Large intestine (tissue), 3 donors: ENCODE measurements at regions not wholly inside any gene's neighbourhood (a gene's known extent, or its start where the extent isn't known, plus 50 kb on each side); places are given as distances from the start of the nearest gene placed in this dataset.

Experiments
- DNase-seq, 2 donors: peaks; one replicate each; pipeline versions ENCODE4 v3.0.0 to v3.0.0-alpha.2; 2013
- H3K27ac ChIP-seq: one replicate; pipeline ENCODE4 v1.5.1; 2013; ENCODE audit warnings: low read length
- H3K27me3 ChIP-seq: 2 replicates; pipeline ENCODE4 v1.6.1; 2013; ENCODE audit warnings: low read length; ENCODE audit not compliant: control insufficient read depth, insufficient read depth
- H3K36me3 ChIP-seq: 2 replicates; pipeline ENCODE4 v1.6.1; 2013; ENCODE audit warnings: low read length; ENCODE audit not compliant: control insufficient read depth, insufficient read depth
- H3K4me1 ChIP-seq: one replicate; pipeline ENCODE4 v1.6.1; 2013; ENCODE audit warnings: low read length; ENCODE audit not compliant: control insufficient read depth, insufficient read depth
- H3K4me3 ChIP-seq: one replicate; pipeline ENCODE4 v1.5.1; 2013; ENCODE audit warnings: low read length
- H3K9me3 ChIP-seq: one replicate; pipeline ENCODE4 v1.6.1; 2013; ENCODE audit warnings: mild to moderate bottlenecking, low read depth, low read length, moderate library complexity; ENCODE audit not compliant: control insufficient read depth
- WGBS: methylation state at CpG from one replicate; pipeline ENCODE4 v1.1.5; 2013; ENCODE audit warnings: low lambda C conversion rate; ENCODE audit not compliant: insufficient coverage; 5-methylcytosine and 5-hydroxymethylcytosine counted together

- Histone ChIP-seq H3K36me3 (no peaks in the 10 kb centered on the region), H3K27ac (no peak overlapping the region), H3K27me3 (no peaks in the 10 kb centered on the region), H3K4me1 (no peaks in the 10 kb centered on the region), H3K9me3 (no peaks in the 10 kb centered on the region), H3K4me3 (no peak overlapping the region)
- DNase-seq = no peak
- WGBS = no CpG with 5 or more reads among the region's 4 CpGs
Observed at GRCh38 chr2:19073522-19073921, 284.9 kb downstream of the OSR1 start.

GRCh38 chr2:19072161-19072560 lies 286.3 kb downstream of the OSR1 start:
- DNase-seq = no peak
- H3K4me3 ChIP-seq = no peak overlapping the region
- H3K36me3 ChIP-seq = no peaks in the 10 kb centered on the region
- no peaks in the 10 kb centered on the region for H3K27me3 ChIP-seq
- no peak overlapping the region for H3K27ac ChIP-seq
- no peaks in the 10 kb centered on the region for H3K4me1 ChIP-seq
- H3K9me3 ChIP-seq = no peaks in the 10 kb centered on the region
- no CpG with 5 or more reads among the region's 2 CpGs for WGBS

- Histone ChIP-seq H3K4me3 (no peak overlapping the region), H3K4me1 (no peaks in the 10 kb centered on the region), H3K9me3 (no peaks in the 10 kb centered on the region), H3K36me3 (no peaks in the 10 kb centered on the region), H3K27ac (no peak overlapping the region), H3K27me3 (no peaks in the 10 kb centered on the region)
- no peak for DNase-seq
- no CpG with 5 or more reads among the region's 4 CpGs for WGBS
Observed at GRCh38 chr2:19070886-19071285, 287.5 kb downstream of the OSR1 start.

- no CpG with 5 or more reads among the region's 2 CpGs for WGBS
- no peaks in the 10 kb centered on the region for H3K36me3 ChIP-seq
- no peaks in the 10 kb centered on the region for H3K27me3 ChIP-seq
- H3K4me1 ChIP-seq = no peaks in the 10 kb centered on the region
- no peak overlapping the region for H3K27ac ChIP-seq
- DNase-seq = no peak
- no peak overlapping the region for H3K4me3 ChIP-seq
- no peaks in the 10 kb centered on the region for H3K9me3 ChIP-seq
Observed at GRCh38 chr2:19068206-19068605, 290.2 kb downstream of the OSR1 start.

- H3K36me3 ChIP-seq = no peaks in the 10 kb centered on the region
- DNase-seq = no peak
- no peaks in the 10 kb centered on the region for H3K4me1 ChIP-seq
- whole genome bisulfite sequencing = no CpG with 5 or more reads among the region's 1 CpG
- no peaks in the 10 kb centered on the region for H3K27me3 ChIP-seq
- H3K4me3 ChIP-seq = no peak overlapping the region
- no peaks in the 10 kb centered on the region for H3K9me3 ChIP-seq
- H3K27ac ChIP-seq = no peak overlapping the region
Observed at GRCh38 chr2:19062370-19062769, 296.1 kb downstream of the OSR1 start.

GRCh38 chr2:19059076-19059475 lies 299.3 kb downstream of the OSR1 start:
- H3K4me3 ChIP-seq = no peak overlapping the region
- no peak overlapping the region for H3K27ac ChIP-seq
- no CpG with 5 or more reads among the region's 1 CpG for WGBS
- no peak for DNase-seq
- H3K9me3 ChIP-seq = no peaks in the 10 kb centered on the region
- H3K36me3 ChIP-seq = no peaks in the 10 kb centered on the region
- no peaks in the 10 kb centered on the region for H3K27me3 ChIP-seq
- H3K4me1 ChIP-seq = no peaks in the 10 kb centered on the region

- WGBS = 83% methylated on average over 1 of the region's 5 CpGs
- Histone ChIP-seq H3K27me3 (no peaks in the 10 kb centered on the region), H3K27ac (no peak overlapping the region), H3K4me1 (no peaks in the 10 kb centered on the region), H3K9me3 (no peaks in the 10 kb centered on the region), H3K36me3 (no peaks in the 10 kb centered on the region), H3K4me3 (no peak overlapping the region)
- DNase-seq = no peak
Observed at GRCh38 chr2:19051203-19051831, 307.1 kb downstream of the OSR1 start.

GRCh38 chr2:19050354-19050753 lies 308.1 kb downstream of the OSR1 start:
- H3K36me3 ChIP-seq = no peaks in the 10 kb centered on the region
- H3K4me1 ChIP-seq = no peaks in the 10 kb centered on the region
- H3K27ac ChIP-seq = no peak overlapping the region
- DNase-seq = no peak
- H3K4me3 ChIP-seq = no peak overlapping the region
- no peaks in the 10 kb centered on the region for H3K27me3 ChIP-seq
- no peaks in the 10 kb centered on the region for H3K9me3 ChIP-seq

- H3K27ac ChIP-seq = no peak overlapping the region
- H3K4me1 ChIP-seq = no peaks in the 10 kb centered on the region
- H3K36me3 ChIP-seq = no peaks in the 10 kb centered on the region
- H3K4me3 ChIP-seq = no peak overlapping the region
- WGBS = 96% methylated on average over 2 of the region's 5 CpGs
- DNase-seq = peak; percentile 41 to 45
- no peaks in the 10 kb centered on the region for H3K9me3 ChIP-seq
- H3K27me3 ChIP-seq = no peaks in the 10 kb centered on the region
Observed at GRCh38 chr2:19048593-19049266, 309.7 kb downstream of the OSR1 start.

- 60% methylated on average over 1 of the region's 4 CpGs for WGBS
- no peak overlapping the region for H3K27ac ChIP-seq
- no peak for DNase-seq
Observed at GRCh38 chr2:19046986-19047780, 311.2 kb downstream of the OSR1 start.

More at GRCh38 chr2:19046986-19047780, 311.2 kb downstream of the OSR1 start:
- H3K27me3 ChIP-seq = no peaks in the 10 kb centered on the region
- H3K36me3 ChIP-seq = no peaks in the 10 kb centered on the region
- no peak overlapping the region for H3K4me3 ChIP-seq
- H3K9me3 ChIP-seq = no peaks in the 10 kb centered on the region
- H3K4me1 ChIP-seq = no peaks in the 10 kb centered on the region
